HepG2 (cell line): ENCODE measurements at regions not wholly inside any gene's neighbourhood (a gene's known extent, or its start where the extent isn't known, plus 50 kb on each side); places are given as distances from the start of the nearest gene placed in this dataset.

Experiments used
- ATAC-seq: fragments of 200-7000 bp; cut with Tn5 transposase; 3 replicates; pipeline ENCODE4 v1.9.1; 2020; ENCODE audit warnings: mild to moderate bottlenecking, moderate library complexity
- BruUV-seq: library from RNA; stranded (reverse); fragments of 400-500 nt; replicated peaks from 2 replicates; lab custom pipeline; 2021; lab: Mats Ljungman, UMichigan
- CTCF ChIA-PET: fragments of 300-600 bp; formaldehyde crosslinking; extraction: SDS; loops from one replicate; lab custom pipeline; 2021; ENCODE audit warnings: low total read pairs, inconsistent platforms, low intra/inter-chr PET ratio; lab: Yijun Ruan, JAX
- POLR2A ChIA-PET: fragments of 350-600 bp; sonication (Branson Sonifier 250); formaldehyde crosslinking; loops from one replicate; lab custom pipeline; 2020; ENCODE audit warnings: antibody characterized with exemption, inconsistent platforms; lab: Yijun Ruan, JAX
- DNase-seq: peaks from one replicate; pipeline ENCODE4 v3.0.0-alpha.2; 2015; ENCODE audit warnings: low spot score
- FAIRE-seq: peaks from 3 replicates; lab custom pipeline; 2011; peaks lifted over from hg19 to GRCh38; lab: Jason Lieb, UNC
- H2AFZ ChIP-seq: one replicate; pipeline ENCODE4 v1.6.1; 2011; ENCODE audit warnings: low read length, inconsistent platforms
- H3K27ac ChIP-seq: fragments of 300-600 bp; 3 replicates; pipeline ENCODE4 v1.8.0; 2011; ENCODE audit warnings: mixed run types, mild to moderate bottlenecking, mixed read lengths, low read length, inconsistent platforms; ENCODE audit not compliant: insufficient read depth; ENCODE audit errors: extremely low read length
- H3K27me3 ChIP-seq, 2 experiments: fragments of 200-600 bp in 1 of 2; 2 replicates in 1 of 2; 3 replicates in 1 of 2; pipeline versions ENCODE4 v1.6.0 to v1.8.0; 2011; ENCODE audit warnings: low read length in 2 of 2, mild to moderate bottlenecking in 2 of 2, moderate library complexity in 2 of 2, inconsistent platforms in 1 of 2; ENCODE audit not compliant: insufficient read depth in 2 of 2, control insufficient read depth in 1 of 2
- H3K36me3 ChIP-seq, 2 experiments: fragments of 200-600 bp in 1 of 2; replicated peaks in 1 of 2; 2 replicates in 1 of 2; 3 replicates in 1 of 2; pipeline versions ENCODE4 v1.5.1 to v1.8.0; 2011; ENCODE audit warnings: low read length in 2 of 2, inconsistent platforms in 1 of 2; ENCODE audit not compliant: insufficient read depth in 2 of 2, control insufficient read depth in 1 of 2
- H3K4me1 ChIP-seq: 2 replicates; pipeline ENCODE4 v1.5.1; 2012; ENCODE audit warnings: low read length, inconsistent platforms; ENCODE audit not compliant: insufficient read depth
- H3K4me2 ChIP-seq: 2 replicates; pipeline ENCODE4 v1.6.0; 2011; ENCODE audit warnings: low read depth, low read length, inconsistent platforms
- H3K4me3 ChIP-seq, 3 experiments: fragments of 200-600 bp in 1 of 3; sonication (generic), shearing (Covaris generic) in 1 of 3; replicated peaks in 1 of 3; 2 replicates each; pipeline ENCODE4 v1.5.1; 2011 to 2016; ENCODE audit warnings: low read length in 3 of 3, inconsistent platforms in 2 of 3, low read depth in 2 of 3, mild to moderate bottlenecking in 2 of 3, control low read depth in 1 of 3, mixed read lengths in 1 of 3; ENCODE audit not compliant: insufficient read depth in 1 of 3
- H3K79me2 ChIP-seq: one replicate; pipeline ENCODE4 v1.6.1; 2011; ENCODE audit warnings: low read length, inconsistent platforms; ENCODE audit not compliant: insufficient read depth
- H3K9ac ChIP-seq: 2 replicates; pipeline ENCODE4 v1.6.0; 2011; ENCODE audit warnings: mild to moderate bottlenecking, low read depth, low read length, inconsistent platforms; ENCODE audit not compliant: insufficient read depth
- H3K9me3 ChIP-seq: 2 replicates; pipeline ENCODE4 v1.5.1; 2012; ENCODE audit warnings: mild to moderate bottlenecking, low read length
- H4K20me1 ChIP-seq: 2 replicates; pipeline ENCODE4 v1.6.0; 2011; ENCODE audit warnings: inconsistent platforms, mild to moderate bottlenecking, low read length, moderate library complexity; ENCODE audit not compliant: insufficient read depth
- CCDC6 ChIP-seq: sonication (generic); formaldehyde crosslinking; IDR thresholded peaks from 2 replicates; pipeline ENCODE4 v1.8.1; 2022; ENCODE audit warnings: mild to moderate bottlenecking, missing genetic modification reagents, moderate library complexity
- DNMT3B ChIP-seq: conservative IDR thresholded peaks from 2 replicates; pipeline ENCODE4 v1.6.1; 2016; ENCODE audit warnings: missing biosample characterization, control low read depth
- HES4 ChIP-seq: sonication (generic); formaldehyde crosslinking; IDR thresholded peaks from 2 replicates; pipeline ENCODE4 v1.9.0; 2021; ENCODE audit warnings: mild to moderate bottlenecking, missing genetic modification reagents, borderline replicate concordance
- KLF15 ChIP-seq: sonication (generic); formaldehyde crosslinking; IDR thresholded peaks from 2 replicates; pipeline ENCODE4 v1.8.1; 2023; ENCODE audit warnings: borderline replicate concordance, mild to moderate bottlenecking, inconsistent platforms, missing genetic modification reagents, mixed read lengths
- LBX2 ChIP-seq: sonication (generic); formaldehyde crosslinking; IDR thresholded peaks from 2 replicates; pipeline ENCODE4 v1.5.0; 2020; ENCODE audit warnings: missing genetic modification reagents, mild to moderate bottlenecking, borderline replicate concordance
- MATR3 ChIP-seq: sonication (generic); formaldehyde crosslinking; IDR thresholded peaks from 2 replicates; pipeline ENCODE4 v1.4.0; 2020; ENCODE audit warnings: missing genetic modification reagents
- NPAS2 ChIP-seq: sonication (generic); formaldehyde crosslinking; IDR thresholded peaks from 2 replicates; pipeline ENCODE4 v1.8.0; 2022; ENCODE audit warnings: mild to moderate bottlenecking, missing genetic modification reagents, borderline replicate concordance
- RARA ChIP-seq: IDR thresholded peaks from 2 replicates; pipeline ENCODE4 v1.6.1; 2016; ENCODE audit warnings: missing genetic modification reagents, missing compliant biosample characterization
- SMAD9 ChIP-seq: sonication (generic); formaldehyde crosslinking; IDR thresholded peaks from 2 replicates; pipeline ENCODE4 v1.5.1; 2020; ENCODE audit warnings: mild to moderate bottlenecking, missing genetic modification reagents
- THAP11 ChIP-seq: IDR thresholded peaks from 2 replicates; pipeline ENCODE4 v1.6.1; 2016; ENCODE audit warnings: missing biosample characterization, missing genetic modification reagents
- ZBTB46 ChIP-seq: sonication (generic); formaldehyde crosslinking; IDR thresholded peaks from 2 replicates; pipeline ENCODE4 v1.4.0; 2020; ENCODE audit warnings: mild to moderate bottlenecking, missing genetic modification reagents, borderline replicate concordance
- ZFP1 ChIP-seq: IDR thresholded peaks from 2 replicates; pipeline ENCODE4 v1.6.1; 2016
- ZFYVE20 ChIP-seq: sonication (generic); formaldehyde crosslinking; IDR thresholded peaks from 2 replicates; pipeline ENCODE4 v1.8.0; 2023; ENCODE audit warnings: low read depth, mild to moderate bottlenecking, moderate library complexity, missing genetic modification reagents, borderline replicate concordance
- ZKSCAN5 ChIP-seq: sonication (generic); formaldehyde crosslinking; IDR thresholded peaks from 2 replicates; pipeline ENCODE4 v1.5.1; 2020; ENCODE audit warnings: mild to moderate bottlenecking, missing genetic modification reagents
- ZNF24 ChIP-seq: fragments of 450-650 bp; IDR thresholded peaks from 2 replicates; pipeline ENCODE4 v1.6.1; 2017; ENCODE audit warnings: antibody characterized with exemption, mild to moderate bottlenecking
- ZNF383 ChIP-seq: sonication (generic); formaldehyde crosslinking; IDR thresholded peaks from 2 replicates; pipeline ENCODE4 v1.4.0; 2020; ENCODE audit warnings: missing genetic modification reagents, mild to moderate bottlenecking, borderline replicate concordance
- ZNF737 ChIP-seq: sonication (generic); formaldehyde crosslinking; IDR thresholded peaks from 2 replicates; pipeline ENCODE4 v1.5.0; 2020; ENCODE audit warnings: missing genetic modification reagents, mild to moderate bottlenecking, borderline replicate concordance
- ZNF746 ChIP-seq: sonication (generic); formaldehyde crosslinking; IDR thresholded peaks from 2 replicates; pipeline ENCODE4 v1.8.0; 2022; ENCODE audit warnings: mild to moderate bottlenecking, missing genetic modification reagents
- ZNF878 ChIP-seq: sonication (generic); formaldehyde crosslinking; IDR thresholded peaks from 2 replicates; pipeline ENCODE4 v1.8.1; 2023; ENCODE audit warnings: mild to moderate bottlenecking, missing genetic modification reagents, moderate library complexity
- WGBS: methylation state at CpG from one replicate; pipeline ENCODE4 v1.1.6; 2017; ENCODE audit warnings: low lambda C conversion rate; 5-methylcytosine and 5-hydroxymethylcytosine counted together
- in situ Hi-C: cut with HindIII; loops from 2 replicates; pipeline ENCODE4 v1.10.0; 2017; ENCODE audit warnings: low pct_unique_long_range_greater_than_20kb; ENCODE audit not compliant: extremely low pct_ligation_motif_present
- intact Hi-C: fragments of 100-400 bp; cut with micrococcal nuclease; formaldehyde crosslinking; loops from one replicate; pipeline ENCODE4 v1.10.0; 2022; ENCODE audit not compliant: unreplicated experiment
- TF ChIP-seq, protein P1 (sequence below): sonication (generic); formaldehyde crosslinking; IDR thresholded peaks from 2 replicates; pipeline ENCODE4 v1.4.0; 2020; ENCODE audit warnings: missing genetic modification reagents

DNA sequence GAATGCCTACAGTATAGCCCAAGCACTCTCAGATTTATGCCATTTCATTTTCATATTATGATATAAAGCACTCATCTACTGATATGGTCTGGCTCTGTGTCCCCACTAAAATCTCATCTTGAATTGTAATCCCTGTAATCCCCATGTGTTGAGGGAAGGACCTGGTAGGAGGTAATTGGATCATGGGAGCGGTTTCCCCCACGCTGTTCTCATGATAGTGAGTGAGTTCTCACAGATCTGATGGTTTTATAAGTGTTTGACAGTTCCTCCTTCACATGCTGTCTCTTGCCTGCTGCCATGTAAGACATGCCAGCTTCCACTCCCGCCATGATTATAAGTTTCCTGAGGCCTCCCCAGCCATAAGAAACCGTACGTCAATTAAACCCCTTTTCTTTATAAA lies 171.7 kb downstream of the OTOR start:
- DNase-seq (no peak), FAIRE-seq (no peak), ATAC-seq (no peak)
- CTCF ChIA-PET, result no interaction called here
- Histone ChIP-seq H3K27ac (no peak overlapping the region), H3K9ac (no peak overlapping the region), H3K4me1 (no peaks in the 10 kb centered on the region), H3K36me3 (no peaks in the 10 kb centered on the region), H3K4me3 (no peak overlapping the region), H4K20me1 (no peaks in the 10 kb centered on the region), H3K9me3 (peaks cover under 1% of the 10 kb centered on the region; the same call in 1 of the 2 replicates), H3K4me2 (no peak overlapping the region), H3K27me3 (no peaks in the 10 kb centered on the region), H2AFZ (no peak overlapping the region), H3K79me2 (no peaks in the 10 kb centered on the region)
- no TSS peak for BruUV-seq
- in situ Hi-C loops, result no loop called here
- POLR2A ChIA-PET, result no interaction called here
- intact Hi-C loops, result no loop called here
- TF ChIP-seq, protein P1, sequence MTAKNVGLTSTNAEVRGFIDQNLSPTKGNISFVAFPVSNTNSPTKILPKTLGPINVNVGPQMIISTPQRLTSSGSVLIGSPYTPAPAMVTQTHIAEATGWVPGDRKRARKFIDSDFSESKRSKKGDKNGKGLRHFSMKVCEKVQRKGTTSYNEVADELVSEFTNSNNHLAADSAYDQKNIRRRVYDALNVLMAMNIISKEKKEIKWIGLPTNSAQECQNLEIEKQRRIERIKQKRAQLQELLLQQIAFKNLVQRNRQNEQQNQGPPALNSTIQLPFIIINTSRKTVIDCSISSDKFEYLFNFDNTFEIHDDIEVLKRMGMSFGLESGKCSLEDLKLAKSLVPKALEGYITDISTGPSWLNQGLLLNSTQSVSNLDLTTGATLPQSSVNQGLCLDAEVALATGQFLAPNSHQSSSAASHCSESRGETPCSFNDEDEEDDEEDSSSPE (CRISPR knock-in tag), result no peak
- TF ChIP-seq KLF15 (CRISPR knock-in tag) (no peak), ZNF746 (no peak), ZNF383 (CRISPR knock-in tag) (no peak), ZNF878 (CRISPR knock-in tag) (no peak), LBX2 (CRISPR knock-in tag) (no peak), NPAS2 (CRISPR knock-in tag) (no peak), SMAD9 (CRISPR knock-in tag) (no peak), CCDC6 (CRISPR knock-in tag) (no peak), RARA (CRISPR knock-in tag) (no peak), ZBTB46 (CRISPR knock-in tag) (no peak), ZNF737 (CRISPR knock-in tag) (no peak), HES4 (CRISPR knock-in tag) (no peak), THAP11 (CRISPR knock-in tag) (no peak), ZFP1 (CRISPR knock-in tag) (no peak), ZNF24 (no peak), MATR3 (CRISPR knock-in tag) (no peak), ZFYVE20 (CRISPR knock-in tag) (no peak), ZKSCAN5 (CRISPR knock-in tag) (no peak), DNMT3B (CRISPR knock-in tag) (no peak)
- 6% methylated on average over 5 of the region's 5 CpGs for WGBS
